Transverse colon (tissue), 4 donors: ENCODE measurements at regions not wholly inside any gene's neighbourhood (a gene's known extent, or its start where the extent isn't known, plus 50 kb on each side); places are given as distances from the start of the nearest gene placed in this dataset.

Experiments
- DNase-seq: peaks from one replicate; pipeline ENCODE4 v3.0.0-alpha.2; 2019
- H3K27ac ChIP-seq, 4 donors: fragments of 200-600 bp; sonication (generic); 2 replicates each; pipeline ENCODE4 v1.5.1; 2016 to 2018; ENCODE audit warnings: inconsistent platforms in 4 of 4
- H3K27me3 ChIP-seq: fragments of 200-600 bp; sonication (generic); 2 replicates; pipeline ENCODE4 v1.5.1; 2017; ENCODE audit warnings: inconsistent platforms
- H3K36me3 ChIP-seq, 4 donors: fragments of 200-600 bp; sonication (generic); 2 replicates each; pipeline ENCODE4 v1.5.1; 2017 to 2019; ENCODE audit warnings: inconsistent platforms in 4 of 4
- H3K4me1 ChIP-seq, 4 donors: fragments of 200-600 bp; sonication (generic); 2 replicates each; pipeline ENCODE4 v1.5.1; 2017 to 2020; ENCODE audit warnings: inconsistent platforms in 4 of 4
- H3K4me3 ChIP-seq, 4 donors: fragments of 200-600 bp; sonication (generic); 1 replicate in 1 of 4; 2 replicates in 3 of 4; pipeline versions ENCODE4 v1.5.1 to v1.6.1; 2017 to 2019; ENCODE audit warnings: inconsistent platforms in 4 of 4
- H3K9me3 ChIP-seq, 2 donors: fragments of 200-600 bp; sonication (generic); 2 replicates each; pipeline ENCODE4 v1.5.1; 2017 to 2019; ENCODE audit warnings: inconsistent platforms in 2 of 2
- CTCF ChIP-seq, 5 experiments: fragments of 200-600 bp in 3 of 5; fragments of 450-650 bp in 2 of 5; sonication (generic) in 3 of 5; IDR thresholded peaks; 1 replicate in 2 of 5; 2 replicates in 3 of 5; pipeline ENCODE4 v1.5.1; 2016 to 2017; ENCODE audit warnings: antibody characterized with exemption in 5 of 5, inconsistent platforms in 3 of 5, mild to moderate bottlenecking in 2 of 5, moderate library complexity in 1 of 5
- EP300 ChIP-seq: sonication (generic); formaldehyde crosslinking; IDR thresholded peaks from one replicate; pipeline ENCODE4 v1.6.1; 2017; ENCODE audit warnings: antibody characterized with exemption, low read depth
- POLR2A ChIP-seq: fragments of 450-650 bp; IDR thresholded peaks from one replicate; pipeline ENCODE4 v1.6.1; 2016; ENCODE audit warnings: antibody characterized with exemption, mild to moderate bottlenecking, moderate library complexity
- POLR2AphosphoS5 ChIP-seq, 3 donors: sonication (generic); formaldehyde crosslinking; IDR thresholded peaks; one replicate each; pipeline ENCODE4 v1.6.1; 2016; ENCODE audit warnings: antibody characterized with exemption in 3 of 3
- WGBS, 2 donors: methylation state at CpG; one replicate each; pipeline ENCODE4 v1.1.5; 2018; ENCODE audit warnings: low coverage in 1 of 2; 5-methylcytosine and 5-hydroxymethylcytosine counted together
- in situ Hi-C, 4 donors: fragments of 200-750 bp; cut with MboI; loops; one replicate each; pipeline versions ENCODE4 v1.15.0 to v1.15.1; 2017; ENCODE audit warnings: low sequenced_read_pairs in 3 of 4, low pct_ligation_motif_present in 1 of 4, low pct_unique_long_range_greater_than_20kb in 1 of 4
- intact Hi-C: fragments of 100-400 bp; cut with DNase I; formaldehyde crosslinking; loops from one replicate; pipeline ENCODE4 v1.15.1; 2023; ENCODE audit warnings: low total_unique reads

GRCh38 chr9:30967476-30967875 is 1417.0 kb upstream of the ACO1 start:
- Histone ChIP-seq H3K9me3 (no peaks in the 10 kb centered on the region), H3K4me3 (no peak overlapping the region), H3K27me3 (no peaks in the 10 kb centered on the region), H3K36me3 (no peaks in the 10 kb centered on the region), H3K27ac (no peak overlapping the region), H3K4me1 (no peaks in the 10 kb centered on the region)
- no peak for DNase-seq
- intact Hi-C loops, result no loop called here
- WGBS, 2 donors, result 45 to 52% methylated on average over 1 of the region's 1 CpG
- TF ChIP-seq POLR2AphosphoS5 (IDR thresholded peaks at IDR 0.05) (no peak), EP300 (no peak), POLR2A (no peak), CTCF (IDR thresholded peaks at IDR 0.05) (no peak)
- in situ Hi-C loops, result loop anchor here in 1 of 4 donors (25.0 kb wide), 1 partner anchor 95 kb away; no protein-coding TSS in a partner anchor

GRCh38 chr9:30970186-30970585 is 1414.3 kb upstream of the ACO1 start:
- no peak for DNase-seq
- Histone ChIP-seq H3K9me3 (no peaks in the 10 kb centered on the region), H3K36me3 (no peaks in the 10 kb centered on the region), H3K27ac (no peak overlapping the region), H3K27me3 (no peaks in the 10 kb centered on the region), H3K4me3 (no peak overlapping the region), H3K4me1 (no peaks in the 10 kb centered on the region)
- WGBS, 2 donors, result 72 to 78% methylated on average over 2 of the region's 2 CpGs
- intact Hi-C loops (no loop called here), in situ Hi-C loops (loop anchor here in 1 of 4 donors (25.0 kb wide), 1 partner anchor 92 kb away; no protein-coding TSS in a partner anchor)
- TF ChIP-seq POLR2AphosphoS5 (IDR thresholded peaks at IDR 0.05) (no peak), CTCF (IDR thresholded peaks at IDR 0.05) (no peak), EP300 (no peak), POLR2A (no peak)

- no peak overlapping the region for H3K4me3 ChIP-seq
- H3K4me1 ChIP-seq, result no peaks in the 10 kb centered on the region
- H3K9me3 ChIP-seq, result no peaks in the 10 kb centered on the region
- intact Hi-C loops (no loop called here), in situ Hi-C loops (loop anchor here in 1 of 4 donors (25.0 kb wide), 1 partner anchor 91 kb away; no protein-coding TSS in a partner anchor)
- H3K36me3 ChIP-seq, result no peaks in the 10 kb centered on the region
- no peak overlapping the region for H3K27ac ChIP-seq
- 67 to 70% methylated on average over 3 of the region's 3 CpGs for WGBS, 2 donors
- no peak for DNase-seq
- no peaks in the 10 kb centered on the region for H3K27me3 ChIP-seq
- no peak for TF ChIP-seq EP300
- no peak for TF ChIP-seq POLR2AphosphoS5 (IDR thresholded peaks at IDR 0.05)
- no peak for TF ChIP-seq POLR2A
- TF ChIP-seq CTCF (IDR thresholded peaks at IDR 0.05), result no peak
Measured at GRCh38 chr9:30970812-30971211, 1413.6 kb upstream of the ACO1 start.

GRCh38 chr9:30972654-30973053 is 1411.8 kb upstream of the ACO1 start:
- no peak for DNase-seq
- Histone ChIP-seq H3K4me1 (no peaks in the 10 kb centered on the region), H3K27me3 (no peaks in the 10 kb centered on the region), H3K36me3 (no peaks in the 10 kb centered on the region), H3K27ac (no peak overlapping the region), H3K4me3 (no peak overlapping the region), H3K9me3 (no peaks in the 10 kb centered on the region)
- intact Hi-C loops, result no loop called here
- TF ChIP-seq POLR2A (no peak), CTCF (IDR thresholded peaks at IDR 0.05) (no peak), POLR2AphosphoS5 (IDR thresholded peaks at IDR 0.05) (no peak), EP300 (no peak)
- in situ Hi-C loops, result loop anchor here in 1 of 4 donors (25.0 kb wide), 1 partner anchor 90 kb away; no protein-coding TSS in a partner anchor
